Caki2 (cell line): ENCODE measurements at regions not wholly inside any gene's neighbourhood (a gene's known extent, or its start where the extent isn't known, plus 50 kb on each side); places are given as distances from the start of the nearest gene placed in this dataset.

Experiments
- DNase-seq: peaks from one replicate; pipeline ENCODE4 v3.0.0-alpha.2; 2015; ENCODE audit warnings: low read depth
- in situ Hi-C: cut with HindIII; loops from 2 replicates; pipeline ENCODE4 v1.10.0; 2016; ENCODE audit warnings: low sequenced_read_pairs, low pct_unique_long_range_greater_than_20kb, mixed read lengths

DNA sequence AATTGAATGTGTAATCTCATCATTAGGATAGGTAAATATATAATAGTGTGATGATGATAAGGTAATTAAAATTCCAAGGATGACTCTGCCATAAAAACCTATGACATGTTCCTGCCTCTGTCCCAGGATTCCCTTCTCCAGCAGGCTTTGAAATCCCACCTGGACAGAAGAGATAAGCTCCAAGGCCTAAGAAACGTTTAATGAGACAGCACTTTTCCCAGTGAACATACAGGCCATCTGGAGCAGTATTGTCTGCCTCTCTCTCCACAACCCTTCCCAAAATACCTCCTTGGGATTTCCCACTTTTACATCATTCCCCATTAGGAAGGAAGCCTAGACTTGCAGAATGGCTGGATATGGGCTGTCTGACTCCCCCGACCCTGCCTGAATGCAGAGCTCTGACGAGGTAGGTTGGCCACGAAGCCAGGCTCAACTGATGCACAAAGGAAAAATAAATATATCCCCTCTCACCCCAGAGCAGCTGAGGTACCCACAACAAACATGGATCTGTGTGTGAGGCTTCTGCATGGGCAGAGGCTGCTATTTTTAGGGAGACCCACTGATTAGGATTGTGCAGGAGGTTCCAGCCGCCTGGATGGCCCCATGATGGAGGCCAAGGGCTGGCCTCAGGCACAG lies 71.0 kb downstream of the TMPRSS5 start:
- DNase-seq = no peak

GRCh38 chr11:113632981-113633380 lies 73.1 kb downstream of the TMPRSS5 start:
- in situ Hi-C loops = no loop called here
- DNase-seq = no peak

More for the DNA sequence above, 71.0 kb downstream of the TMPRSS5 start:
- in situ Hi-C loops = no loop called here

DNA sequence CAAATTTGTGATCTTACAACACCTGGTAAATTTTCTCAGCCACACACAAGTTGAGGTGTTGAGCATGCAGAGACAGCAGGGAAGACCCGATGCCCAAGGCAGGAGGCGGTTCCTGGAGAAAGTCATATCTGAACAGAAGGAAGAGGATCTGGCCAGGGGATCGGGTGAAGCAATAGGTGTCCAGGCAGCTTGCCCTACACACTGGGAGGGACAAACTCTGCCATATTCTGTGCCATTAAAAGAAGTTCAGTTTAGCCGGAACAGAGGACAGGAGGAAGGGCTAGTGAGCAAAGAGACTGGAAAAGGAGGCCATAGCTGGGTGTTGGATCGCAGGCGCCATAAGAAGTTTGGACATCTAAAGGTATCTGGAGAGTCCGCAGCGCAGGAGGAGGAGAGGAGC lies 76.5 kb downstream of the TMPRSS5 start:
- in situ Hi-C loops = no loop called here
- no peak for DNase-seq

GRCh38 chr11:113628912-113629311 lies 77.2 kb downstream of the TMPRSS5 start:
- no peak for DNase-seq
- in situ Hi-C loops = no loop called here

DNA sequence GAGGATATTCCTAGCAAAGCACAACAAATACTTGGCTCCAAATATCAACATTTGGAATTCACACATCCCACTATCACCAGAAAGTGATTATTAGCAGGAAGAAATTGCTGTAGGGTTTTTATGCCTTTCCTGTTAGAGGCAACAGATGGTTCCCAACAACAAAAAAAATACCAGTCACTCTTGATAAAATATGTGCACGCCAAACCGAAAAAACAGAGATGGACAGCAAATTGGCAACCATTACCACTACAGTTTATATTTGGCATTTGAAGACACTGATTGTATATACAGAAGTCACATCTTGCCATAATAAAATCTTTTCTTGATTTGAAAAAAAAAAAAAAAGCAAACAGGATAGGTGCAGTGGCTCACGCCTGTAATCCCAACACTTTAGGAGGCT lies 78.2 kb downstream of the TMPRSS5 start:
- in situ Hi-C loops = no loop called here
- no peak for DNase-seq

- in situ Hi-C loops = no loop called here
Measured at GRCh38 chr11:113627297-113627696, 78.8 kb downstream of the TMPRSS5 start.

GRCh38 chr11:113626736-113627135 lies 79.4 kb downstream of the TMPRSS5 start:
- DNase-seq = no peak
- in situ Hi-C loops = no loop called here

More at GRCh38 chr11:113627297-113627696, 78.8 kb downstream of the TMPRSS5 start:
- no peak for DNase-seq

- no peak for DNase-seq
- in situ Hi-C loops = no loop called here
Measured at GRCh38 chr11:113623114-113623513, 83.0 kb downstream of the TMPRSS5 start.

GRCh38 chr11:113618360-113618759 lies 87.7 kb downstream of the TMPRSS5 start:
- DNase-seq = no peak
- in situ Hi-C loops = no loop called here

GRCh38 chr11:113615773-113616172 lies 90.3 kb downstream of the TMPRSS5 start:
- in situ Hi-C loops = no loop called here

DNA sequence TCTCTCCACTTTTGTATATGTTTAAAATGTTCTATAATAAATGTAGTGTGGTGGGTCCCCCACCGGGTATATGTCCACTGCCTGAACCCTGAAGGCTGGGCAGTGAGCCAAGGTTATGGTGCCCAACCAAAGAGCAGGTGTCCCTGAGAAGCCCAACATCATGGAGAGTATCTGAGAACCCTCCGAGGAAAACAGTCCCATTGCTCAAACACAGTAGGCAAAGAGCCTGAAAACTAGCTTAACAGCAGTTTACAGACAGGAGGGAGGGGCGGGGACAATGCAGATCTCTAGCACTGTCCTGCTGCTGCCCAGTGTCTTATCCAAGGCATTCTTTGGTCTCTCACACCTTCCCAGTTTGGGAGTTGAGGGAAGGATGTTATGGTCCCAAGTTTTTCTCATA lies 91.0 kb downstream of the TMPRSS5 start:
- no peak for DNase-seq
- in situ Hi-C loops = no loop called here

More at GRCh38 chr11:113615773-113616172, 90.3 kb downstream of the TMPRSS5 start:
- no peak for DNase-seq

DNA sequence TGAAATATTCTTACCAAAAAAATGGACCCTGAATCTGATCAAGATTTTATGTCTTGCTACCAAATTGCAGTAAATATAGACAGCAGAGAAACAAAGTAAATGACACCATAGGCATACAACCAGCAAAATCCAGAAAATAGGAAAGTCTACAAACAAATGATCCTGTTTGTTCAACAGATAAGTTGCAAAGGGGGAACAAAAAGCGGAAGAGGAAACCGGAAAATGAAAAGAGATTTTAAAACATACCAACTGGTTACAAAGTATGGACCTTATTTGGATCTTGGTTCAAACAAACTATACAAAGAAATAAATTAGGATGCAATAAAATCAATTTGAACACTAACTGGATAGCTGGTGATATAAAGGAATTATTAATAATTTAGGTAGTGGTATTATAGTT lies 92.0 kb downstream of the TMPRSS5 start:
- in situ Hi-C loops = no loop called here
- DNase-seq = no peak

- in situ Hi-C loops = no loop called here
- no peak for DNase-seq
Measured at GRCh38 chr11:113613619-113614018, 92.5 kb downstream of the TMPRSS5 start.

DNA sequence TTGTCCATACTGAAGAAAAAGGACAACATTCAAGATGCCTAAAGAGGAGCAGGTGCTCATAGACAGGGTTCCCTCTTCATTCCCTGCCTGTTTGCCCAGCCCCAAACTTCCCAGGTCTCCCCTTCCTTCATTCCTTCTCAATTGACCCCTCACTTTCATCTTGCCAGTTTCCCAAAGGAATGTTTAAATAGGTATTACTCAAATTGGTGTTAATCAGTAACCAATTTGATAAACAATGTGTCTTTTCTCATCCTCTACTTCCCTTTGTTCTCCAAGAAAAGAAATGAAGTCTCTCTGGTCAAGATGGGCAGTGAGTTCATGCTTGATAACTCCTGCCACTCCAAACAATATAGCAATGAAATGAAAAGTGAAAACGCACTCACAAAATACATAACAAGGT lies 101.9 kb downstream of the TMPRSS5 start:
- in situ Hi-C loops = no loop called here
- no peak for DNase-seq

DNA sequence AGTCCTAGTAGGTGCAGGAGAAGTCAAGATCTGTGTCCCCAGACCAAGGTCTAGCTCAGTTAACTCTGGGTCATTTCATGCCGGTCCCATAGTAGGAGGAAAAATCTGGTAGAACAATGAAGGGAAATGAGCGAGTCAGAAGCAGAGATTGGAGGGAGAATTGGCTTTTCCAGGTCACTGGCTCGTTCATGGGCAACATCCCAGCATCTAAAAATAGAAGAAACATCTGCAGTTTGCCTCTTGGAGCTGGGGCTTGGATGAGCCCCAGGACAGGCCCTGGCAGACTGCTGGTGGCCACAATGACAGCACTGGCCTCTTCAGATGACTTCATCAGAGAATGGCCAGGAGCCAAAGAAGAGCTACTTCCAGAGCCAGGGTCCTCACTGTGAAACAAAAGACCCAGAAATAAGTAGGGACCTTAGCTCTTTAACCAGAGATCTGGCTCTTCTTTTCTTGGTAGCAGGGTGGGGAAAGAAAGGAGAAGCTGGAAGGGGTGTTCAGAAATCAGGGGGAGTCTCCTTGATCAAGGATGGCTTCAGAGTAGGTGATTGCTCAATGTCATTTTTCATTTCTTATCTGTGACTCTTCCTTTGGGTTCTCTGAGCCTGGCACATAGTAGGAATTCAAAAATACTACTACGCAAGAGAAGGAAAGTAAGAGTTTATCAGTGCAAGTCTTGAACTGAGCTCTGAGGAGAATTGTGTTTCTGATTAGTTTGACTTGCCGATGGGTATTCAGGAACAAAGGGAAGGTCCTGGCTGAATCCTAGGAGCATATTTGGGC lies 102.6 kb downstream of the TMPRSS5 start:
- no peak for DNase-seq
- in situ Hi-C loops = no loop called here

- DNase-seq = no peak
- in situ Hi-C loops = no loop called here
Measured at GRCh38 chr11:113602483-113602882, 103.6 kb downstream of the TMPRSS5 start.

- no peak for DNase-seq
- in situ Hi-C loops = no loop called here
Measured at GRCh38 chr11:113596658-113597057, 109.5 kb downstream of the TMPRSS5 start.

DNA sequence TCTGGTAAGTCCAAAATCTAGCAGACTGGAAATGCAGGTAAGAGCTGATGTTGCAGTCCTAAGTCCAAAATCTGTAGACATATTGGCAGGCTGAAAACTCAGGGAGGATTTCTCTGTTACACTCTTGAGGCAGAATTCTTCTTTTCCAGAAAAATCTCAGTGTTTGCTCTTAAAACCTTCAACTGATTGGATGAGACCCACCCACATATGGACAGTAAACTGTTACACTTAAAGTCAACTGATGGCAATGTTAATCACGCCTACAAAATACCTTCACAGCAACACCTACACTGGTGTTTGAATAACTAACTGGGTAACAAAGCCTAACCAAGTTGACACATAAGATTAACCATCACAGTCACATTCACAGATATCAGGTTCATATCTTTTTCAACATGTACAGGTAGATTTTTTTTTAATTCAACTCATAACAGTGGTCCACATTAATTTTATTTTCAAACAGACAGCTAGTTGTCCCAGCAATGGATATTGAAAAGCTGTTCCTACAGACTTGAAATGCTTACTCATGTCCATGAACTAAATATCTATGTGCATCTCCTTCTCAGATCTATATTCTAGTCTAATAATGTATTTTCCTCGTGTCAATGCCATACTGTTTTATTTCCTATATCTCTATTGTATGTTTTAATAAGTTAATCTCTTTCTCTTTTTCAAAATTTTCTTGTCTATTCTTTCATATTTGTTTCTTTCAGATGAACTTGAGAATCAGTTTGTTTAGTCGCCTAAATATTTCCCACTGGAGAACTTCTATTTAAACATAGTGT lies 110.1 kb downstream of the TMPRSS5 start:
- DNase-seq = no peak
- in situ Hi-C loops = no loop called here

GRCh38 chr11:113593698-113594308 lies 112.3 kb downstream of the TMPRSS5 start:
- DNase-seq = no peak

More at GRCh38 chr11:113593698-113594308, 112.3 kb downstream of the TMPRSS5 start:
- in situ Hi-C loops = no loop called here
